Right atrium auricular region (tissue), 2 donors: ENCODE measurements at regions not wholly inside any gene's neighbourhood (a gene's known extent, or its start where the extent isn't known, plus 50 kb on each side); places are given as distances from the start of the nearest gene placed in this dataset.

Source experiments
- DNase-seq: peaks from one replicate; pipeline ENCODE4 v3.0.0-alpha.2; 2019; ENCODE audit warnings: low spot score
- H3K27ac ChIP-seq, 2 donors: fragments of 200-600 bp; sonication (generic); 1 replicate in 1 of 2; 2 replicates in 1 of 2; pipeline ENCODE4 v1.5.1; 2016 to 2019
- H3K27me3 ChIP-seq, 2 donors: fragments of 200-600 bp; sonication (generic); one replicate each; pipeline versions ENCODE4 v1.5.1 to v1.6.0; 2017 to 2019
- H3K36me3 ChIP-seq: fragments of 200-600 bp; sonication (generic); one replicate; pipeline ENCODE4 v1.5.1; 2016
- H3K4me1 ChIP-seq, 2 donors: fragments of 200-600 bp; sonication (generic); one replicate each; pipeline versions ENCODE4 v1.5.1 to v1.6.0; 2017 to 2019
- H3K4me3 ChIP-seq, 2 donors: fragments of 200-600 bp; sonication (generic); 1 replicate in 1 of 2; 2 replicates in 1 of 2; pipeline ENCODE4 v1.5.1; 2017 to 2019; ENCODE audit warnings: mild to moderate bottlenecking in 1 of 2, moderate library complexity in 1 of 2
- H3K9me3 ChIP-seq, 2 donors: fragments of 200-600 bp; sonication (generic); one replicate each; pipeline ENCODE4 v1.5.1; 2019
- TF ChIP-seq, protein P1 (sequence below), 2 donors: fragments of 200-600 bp; sonication (generic); IDR thresholded peaks; one replicate each; pipeline ENCODE4 v1.5.1; 2019; ENCODE audit warnings: antibody characterized with exemption in 2 of 2

DNA sequence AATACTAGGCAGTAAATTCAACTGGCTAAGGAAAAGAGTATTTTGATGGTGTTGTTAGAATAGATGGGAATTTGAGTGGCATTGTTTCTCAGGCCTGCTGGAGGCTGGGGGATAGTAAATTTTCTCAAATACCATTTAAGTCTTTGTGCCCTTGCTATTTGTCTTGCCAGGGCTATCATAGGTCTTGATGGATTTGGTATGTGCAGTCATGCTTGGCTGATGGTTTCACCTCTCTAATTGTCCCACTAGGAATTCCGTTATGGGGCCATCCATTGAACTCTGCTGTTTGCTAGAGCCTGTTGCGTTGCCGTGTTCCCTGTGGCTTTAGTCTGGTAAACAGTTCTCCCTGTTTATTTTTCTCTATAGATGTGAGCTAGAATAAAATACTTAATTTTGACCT, 438.1 kb upstream of the FAM98A start:
- Histone ChIP-seq H3K27ac (no peak overlapping the region), H3K4me1 (no peaks in the 10 kb centered on the region), H3K9me3 (no peaks in the 10 kb centered on the region)

GRCh38 chr2:34031097-34031496, 432.0 kb upstream of the FAM98A start:
- Histone ChIP-seq H3K27ac (no peak overlapping the region), H3K27me3 (no peaks in the 10 kb centered on the region), H3K4me3 (no peak overlapping the region), H3K9me3 (no peaks in the 10 kb centered on the region), H3K36me3 (no peaks in the 10 kb centered on the region), H3K4me1 (no peaks in the 10 kb centered on the region)
- no peak for DNase-seq
- TF ChIP-seq, protein P1, sequence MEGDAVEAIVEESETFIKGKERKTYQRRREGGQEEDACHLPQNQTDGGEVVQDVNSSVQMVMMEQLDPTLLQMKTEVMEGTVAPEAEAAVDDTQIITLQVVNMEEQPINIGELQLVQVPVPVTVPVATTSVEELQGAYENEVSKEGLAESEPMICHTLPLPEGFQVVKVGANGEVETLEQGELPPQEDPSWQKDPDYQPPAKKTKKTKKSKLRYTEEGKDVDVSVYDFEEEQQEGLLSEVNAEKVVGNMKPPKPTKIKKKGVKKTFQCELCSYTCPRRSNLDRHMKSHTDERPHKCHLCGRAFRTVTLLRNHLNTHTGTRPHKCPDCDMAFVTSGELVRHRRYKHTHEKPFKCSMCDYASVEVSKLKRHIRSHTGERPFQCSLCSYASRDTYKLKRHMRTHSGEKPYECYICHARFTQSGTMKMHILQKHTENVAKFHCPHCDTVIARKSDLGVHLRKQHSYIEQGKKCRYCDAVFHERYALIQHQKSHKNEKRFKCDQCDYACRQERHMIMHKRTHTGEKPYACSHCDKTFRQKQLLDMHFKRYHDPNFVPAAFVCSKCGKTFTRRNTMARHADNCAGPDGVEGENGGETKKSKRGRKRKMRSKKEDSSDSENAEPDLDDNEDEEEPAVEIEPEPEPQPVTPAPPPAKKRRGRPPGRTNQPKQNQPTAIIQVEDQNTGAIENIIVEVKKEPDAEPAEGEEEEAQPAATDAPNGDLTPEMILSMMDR (IDR thresholded peaks at IDR 0.05) = no peak

More for the DNA sequence above, 438.1 kb upstream of the FAM98A start:
- TF ChIP-seq, protein P1 (IDR thresholded peaks at IDR 0.05) = no peak
- Histone ChIP-seq H3K36me3 (no peaks in the 10 kb centered on the region), H3K27me3 (no peaks in the 10 kb centered on the region), H3K4me3 (no peak overlapping the region)
- no peak for DNase-seq

DNA sequence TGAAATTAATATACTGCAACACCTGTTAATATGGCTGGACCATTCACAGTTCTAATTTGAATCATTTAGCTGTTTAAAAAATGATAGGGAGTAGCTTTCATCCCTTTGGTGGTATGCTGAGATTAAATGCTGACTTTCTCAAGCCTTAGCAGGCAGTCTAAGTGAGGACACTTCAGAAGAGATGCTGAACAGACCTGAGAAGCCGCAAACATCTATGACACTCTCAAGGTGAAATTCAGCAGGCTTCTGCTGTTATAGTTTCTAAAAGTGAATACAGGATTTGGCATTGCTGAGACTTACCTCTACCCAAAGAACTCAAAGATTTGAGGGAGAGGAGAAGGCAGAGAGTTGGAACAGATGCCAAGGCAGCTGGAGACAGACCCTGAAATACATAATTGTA, 431.2 kb upstream of the FAM98A start:
- Histone ChIP-seq H3K4me3 (no peak overlapping the region), H3K4me1 (no peaks in the 10 kb centered on the region), H3K27ac (no peak overlapping the region), H3K36me3 (no peaks in the 10 kb centered on the region), H3K9me3 (no peaks in the 10 kb centered on the region), H3K27me3 (no peaks in the 10 kb centered on the region)
- TF ChIP-seq, protein P1 (IDR thresholded peaks at IDR 0.05) = no peak
- no peak for DNase-seq

DNA sequence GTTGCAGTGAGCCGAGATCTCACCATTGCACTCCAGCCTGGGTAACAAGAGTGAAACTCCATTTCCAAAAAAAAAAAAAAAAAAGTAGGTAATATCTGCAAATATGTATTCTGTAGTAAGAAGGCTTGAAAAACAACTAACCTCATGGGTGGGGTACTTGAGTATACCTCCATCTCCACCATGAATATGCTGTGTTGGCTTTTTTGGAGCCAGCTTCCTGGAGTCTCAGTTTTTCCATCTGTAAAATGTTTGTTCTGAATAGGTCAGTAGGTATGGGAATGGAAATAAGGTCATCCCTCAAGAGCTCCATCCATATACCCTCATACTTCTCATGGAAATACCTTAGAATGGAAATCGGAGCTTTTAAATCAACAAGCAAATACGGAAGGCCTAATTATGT, 430.0 kb upstream of the FAM98A start:
- H3K27ac ChIP-seq = no peak overlapping the region
- DNase-seq = no peak
- H3K9me3 ChIP-seq = no peaks in the 10 kb centered on the region
- TF ChIP-seq, protein P1 (IDR thresholded peaks at IDR 0.05) = no peak
- H3K27me3 ChIP-seq = no peaks in the 10 kb centered on the region
- H3K4me1 ChIP-seq = no peaks in the 10 kb centered on the region
- H3K4me3 ChIP-seq = no peak overlapping the region
- no peaks in the 10 kb centered on the region for H3K36me3 ChIP-seq

DNA sequence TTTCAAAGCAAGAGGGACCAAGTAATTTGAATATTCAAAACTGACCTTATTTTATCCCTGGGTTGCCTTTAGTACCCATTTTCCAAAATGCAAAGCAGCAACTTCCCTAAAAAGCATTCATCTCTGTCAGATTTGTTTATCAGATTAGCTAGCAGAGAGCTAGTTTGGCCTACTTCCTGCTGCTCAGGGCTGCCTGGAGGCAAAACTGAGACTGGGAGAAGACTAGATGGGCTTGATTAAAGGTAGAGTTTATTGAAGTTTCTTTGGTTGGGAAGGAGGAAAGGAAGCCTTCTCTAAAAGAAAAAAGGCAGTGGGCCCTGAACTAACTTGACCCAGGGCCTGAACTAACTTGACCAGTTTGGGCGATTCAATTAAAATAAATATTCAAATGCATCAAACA, 426.1 kb upstream of the FAM98A start:
- no peak for DNase-seq
- H3K36me3 ChIP-seq = no peaks in the 10 kb centered on the region
- no peaks in the 10 kb centered on the region for H3K9me3 ChIP-seq
- H3K27me3 ChIP-seq = no peaks in the 10 kb centered on the region
- no peak overlapping the region for H3K4me3 ChIP-seq
- H3K4me1 ChIP-seq = no peaks in the 10 kb centered on the region
- TF ChIP-seq, protein P1 (IDR thresholded peaks at IDR 0.05) = no peak
- no peak overlapping the region for H3K27ac ChIP-seq

- no peak for DNase-seq
- Histone ChIP-seq H3K4me3 (no peak overlapping the region), H3K36me3 (no peaks in the 10 kb centered on the region), H3K4me1 (no peaks in the 10 kb centered on the region), H3K9me3 (peaks cover 0 to 7% of the 10 kb centered on the region in 2 donors), H3K27ac (no peak overlapping the region), H3K27me3 (no peaks in the 10 kb centered on the region)
- TF ChIP-seq, protein P1 (IDR thresholded peaks at IDR 0.05) = peak; percentile 36 to 76
Observed at GRCh38 chr2:34012715-34013302, 413.7 kb upstream of the FAM98A start.
